Fibroblast of lung (primary cell): ENCODE measurements at regions not wholly inside any gene's neighbourhood (a gene's known extent, or its start where the extent isn't known, plus 50 kb on each side); places are given as distances from the start of the nearest gene placed in this dataset.

Source experiments
- CTCF ChIP-seq, 2 donors: IDR thresholded peaks in 1 of 2; conservative IDR thresholded peaks in 1 of 2; 1 replicate in 1 of 2; 2 replicates in 1 of 2; pipeline ENCODE4 v1.5.1; 2011 to 2012; ENCODE audit warnings: low read length in 2 of 2, control low read depth in 1 of 2, inconsistent platforms in 1 of 2, low read depth in 1 of 2, mild to moderate bottlenecking in 1 of 2
- EZH2 ChIP-seq: IDR thresholded peaks from 2 replicates; pipeline ENCODE4 v1.5.1; 2012; ENCODE audit warnings: low read length, control low read depth, mild to moderate bottlenecking; ENCODE audit errors: missing control alignments

- TF ChIP-seq CTCF (conservative IDR thresholded peaks at IDR 0.05 in 1 of 2, IDR thresholded peaks at IDR 0.05 in 1 of 2; ENCODE audit: low read depth in 1 of 2, low read length in 2 of 2) (no peak), EZH2 (no peak)
These were observed 294.2 kb downstream of the OGFRL1 start for GRCh38 chr6:71582820-71583219.
